Esophagus muscularis mucosa (tissue), 4 donors: ENCODE measurements at regions not wholly inside any gene's neighbourhood (a gene's known extent, or its start where the extent isn't known, plus 50 kb on each side); places are given as distances from the start of the nearest gene placed in this dataset.

ENCODE experiments used
- DNase-seq: peaks from one replicate; pipeline ENCODE4 v3.0.0-alpha.2; 2017; ENCODE audit errors: extremely low spot score
- H3K27ac ChIP-seq, 4 donors: fragments of 200-600 bp; sonication (generic); replicated peaks in 1 of 4; 1 replicate in 3 of 4; 2 replicates in 1 of 4; pipeline ENCODE4 v1.5.1; 2016 to 2019; ENCODE audit warnings: mild to moderate bottlenecking in 1 of 4
- H3K27me3 ChIP-seq, 4 donors: fragments of 200-600 bp; sonication (generic); one replicate each; pipeline versions ENCODE4 v1.5.1 to v1.6.0; 2016 to 2019
- H3K36me3 ChIP-seq, 4 donors: fragments of 200-600 bp; sonication (generic); one replicate each; pipeline ENCODE4 v1.5.1; 2016 to 2019
- H3K4me1 ChIP-seq, 4 donors: fragments of 200-600 bp; sonication (generic); one replicate each; pipeline ENCODE4 v1.5.1; 2016 to 2019
- H3K4me3 ChIP-seq, 4 donors: fragments of 200-600 bp; sonication (generic); 1 replicate in 2 of 4; 2 replicates in 2 of 4; pipeline ENCODE4 v1.5.1; 2016 to 2019; ENCODE audit warnings: mild to moderate bottlenecking in 4 of 4, moderate library complexity in 1 of 4
- H3K9me3 ChIP-seq, 4 donors: fragments of 200-600 bp; sonication (generic); 1 replicate in 3 of 4; 2 replicates in 1 of 4; pipeline ENCODE4 v1.5.1; 2016 to 2019
- CTCF ChIP-seq, 3 experiments: fragments of 200-600 bp in 2 of 3; fragments of 450-650 bp in 1 of 3; sonication (generic) in 2 of 3; IDR thresholded peaks; one replicate each; pipeline ENCODE4 v1.5.1; 2017 to 2019; ENCODE audit warnings: antibody characterized with exemption in 3 of 3, mild to moderate bottlenecking in 2 of 3, moderate library complexity in 1 of 3
- EP300 ChIP-seq: sonication (generic); formaldehyde crosslinking; IDR thresholded peaks from one replicate; pipeline ENCODE4 v1.6.1; 2017; ENCODE audit warnings: antibody characterized with exemption
- POLR2A ChIP-seq: fragments of 450-650 bp; IDR thresholded peaks from one replicate; pipeline ENCODE4 v1.6.1; 2017; ENCODE audit warnings: antibody characterized with exemption, moderate library complexity, mild to moderate bottlenecking, low read depth
- POLR2AphosphoS5 ChIP-seq, 2 donors: sonication (generic); formaldehyde crosslinking; IDR thresholded peaks; one replicate each; pipeline ENCODE4 v1.6.1; 2017; ENCODE audit warnings: antibody characterized with exemption in 2 of 2
- WGBS: methylation state at CpG from one replicate; pipeline ENCODE4 v1.1.5; 2018; 5-methylcytosine and 5-hydroxymethylcytosine counted together
- intact Hi-C: fragments of 100-400 bp; cut with DNase I; formaldehyde crosslinking; loops from one replicate; pipeline ENCODE4 v1.15.1; 2023

GRCh38 chr17:72421128-72422092 lies 300.6 kb downstream of the SOX9 start:
- Histone ChIP-seq H3K36me3 (no peaks in the 10 kb centered on the region), H3K27ac (no peak overlapping the region), H3K27me3 (no peaks in the 10 kb centered on the region), H3K9me3 (peaks cover 0 to 23% (median 18%) of the 10 kb centered on the region in 4 donors), H3K4me1 (peaks cover 0 to 24% (median 12%) of the 10 kb centered on the region in 4 donors), H3K4me3 (no peak overlapping the region)
- DNase-seq = no peak
- 70% methylated on average over 9 of the region's 11 CpGs for WGBS
- TF ChIP-seq EP300 (no peak), CTCF (IDR thresholded peaks at IDR 0.05) (no peak), POLR2A (no peak), POLR2AphosphoS5 (IDR thresholded peaks at IDR 0.05) (no peak)
- intact Hi-C loops = no loop called here

- whole genome bisulfite sequencing = 73% methylated on average over 1 of the region's 1 CpG
- TF ChIP-seq CTCF (IDR thresholded peaks at IDR 0.05) (no peak), POLR2A (no peak), POLR2AphosphoS5 (IDR thresholded peaks at IDR 0.05) (no peak), EP300 (no peak)
- H3K4me3 ChIP-seq = no peak overlapping the region
- no peaks in the 10 kb centered on the region for H3K36me3 ChIP-seq
- H3K9me3 ChIP-seq = peaks cover 0 to 17% (median 15%) of the 10 kb centered on the region in 4 donors
- DNase-seq = no peak
- peaks cover 0 to 24% (median 12%) of the 10 kb centered on the region in 4 donors for H3K4me1 ChIP-seq
- no peak overlapping the region for H3K27ac ChIP-seq
- intact Hi-C loops = no loop called here
- no peaks in the 10 kb centered on the region for H3K27me3 ChIP-seq
Observed at GRCh38 chr17:72422204-72422504, 301.3 kb downstream of the SOX9 start.

- Histone ChIP-seq H3K27me3 (no peaks in the 10 kb centered on the region), H3K27ac (no peak overlapping the region), H3K36me3 (no peaks in the 10 kb centered on the region), H3K4me1 (peaks cover 0 to 24% (median 12%) of the 10 kb centered on the region in 4 donors), H3K4me3 (no peak overlapping the region), H3K9me3 (peaks cover 0 to 14% (median 9%) of the 10 kb centered on the region in 4 donors)
- no peak for DNase-seq
- WGBS = 67% methylated on average over 16 of the region's 21 CpGs
- TF ChIP-seq POLR2A (no peak), EP300 (no peak), CTCF (IDR thresholded peaks at IDR 0.05) (no peak), POLR2AphosphoS5 (IDR thresholded peaks at IDR 0.05) (no peak)
- intact Hi-C loops = no loop called here
Observed at GRCh38 chr17:72422505-72423285, 301.9 kb downstream of the SOX9 start.

GRCh38 chr17:72423286-72423589 lies 302.4 kb downstream of the SOX9 start:
- intact Hi-C loops = no loop called here

More at GRCh38 chr17:72423286-72423589, 302.4 kb downstream of the SOX9 start:
- WGBS = 88% methylated on average over 5 of the region's 5 CpGs
- H3K27ac ChIP-seq = no peak overlapping the region
- H3K9me3 ChIP-seq = peaks cover 0 to 9% (median 4%) of the 10 kb centered on the region in 4 donors
- H3K4me1 ChIP-seq = peaks cover 0 to 24% (median 12%) of the 10 kb centered on the region in 4 donors
- H3K27me3 ChIP-seq = no peaks in the 10 kb centered on the region
- H3K4me3 ChIP-seq = no peak overlapping the region
- H3K36me3 ChIP-seq = no peaks in the 10 kb centered on the region
- DNase-seq = no peak
- TF ChIP-seq CTCF (IDR thresholded peaks at IDR 0.05) = no peak
- TF ChIP-seq POLR2AphosphoS5 (IDR thresholded peaks at IDR 0.05) = no peak
